ENCODE measurements at regions not wholly inside any gene's neighbourhood (a gene's known extent, or its start where the extent isn't known, plus 50 kb on each side); places are given as distances from the start of the nearest gene placed in this dataset.

GRCh38 chrX:65831268-65831667, 163.8 kb downstream of the MSN start:
- DNase-seq: no peak
- Histone ChIP-seq H2AFZ (ENCODE audit: low read length) (no peak overlapping the region), H3K23ac (ENCODE audit: insufficient read length, low read depth, low read length) (no peak overlapping the region), H4K8ac (replicated peaks; ENCODE audit: insufficient read length, low read depth, low read length) (no peak overlapping the region), H3K18ac (ENCODE audit: insufficient read length, low read depth, low read length) (no peak overlapping the region), H3K9ac (ENCODE audit: extremely low read depth, insufficient read length, low read length) (no peak overlapping the region), H3K4ac (ENCODE audit: low read depth, low read length) (no peak overlapping the region), H3K14ac (ENCODE audit: insufficient read depth, low read length) (no peak overlapping the region), H4K5ac (ENCODE audit: insufficient read length, low read depth, low read length) (no peak overlapping the region), H3K27ac (ENCODE audit: insufficient read length, low read depth, low read length) (no peak overlapping the region), H2BK15ac (ENCODE audit: low read depth, low read length) (no peak overlapping the region), H2BK12ac (ENCODE audit: insufficient read length, low read depth, low read length) (no peak overlapping the region), H3K79me1 (ENCODE audit: insufficient read depth, low read depth, low read length, poor library complexity, severe bottlenecking) (no peaks in the 10 kb centered on the region), H3K27me3 (ENCODE audit: insufficient read depth, low read length) (no peaks in the 10 kb centered on the region), H3T11ph (ENCODE audit: low read length) (no peak overlapping the region), H3K9me3 (ENCODE audit: control insufficient read depth, low read depth, low read length) (no peaks in the 10 kb centered on the region), H3K79me2 (ENCODE audit: insufficient read depth, low read length) (no peaks in the 10 kb centered on the region), H2AK5ac (ENCODE audit: insufficient read length, low read length) (no peak overlapping the region), H4K91ac (ENCODE audit: insufficient read length, low read depth, low read length) (no peak overlapping the region), H4K20me1 (ENCODE audit: control insufficient read depth, insufficient read depth, insufficient read length) (no peaks in the 10 kb centered on the region), H3K56ac (ENCODE audit: insufficient read length, low read depth, low read length) (no peak overlapping the region), H2BK120ac (ENCODE audit: low read depth, low read length, poor library complexity, severe bottlenecking) (no peak overlapping the region), H3K23me2 (ENCODE audit: insufficient read length, low read depth, low read length, poor library complexity, severe bottlenecking) (no peaks in the 10 kb centered on the region), H3K4me2 (ENCODE audit: insufficient read depth, insufficient read length, low read length) (no peak overlapping the region), H2BK5ac (ENCODE audit: insufficient read length, low read length) (no peak overlapping the region), H3K4me1 (ENCODE audit: insufficient read depth, low read length) (no peaks in the 10 kb centered on the region), H2BK20ac (ENCODE audit: low read depth, low read length, poor library complexity, severe bottlenecking) (no peak overlapping the region)
- no peak overlapping the region for H3K27ac Mint-ChIP-seq
- peaks cover 55 to 56% of the 10 kb centered on the region in 2 experiments for H3K9me3 Mint-ChIP-seq
- H3K36me3 Mint-ChIP-seq (ENCODE audit: insufficient read depth in 1 of 3, low read depth in 3 of 3): peaks cover 0 to under 1% (median 0%) of the 10 kb centered on the region in 3 experiments; a peak in 3 of 7 replicates
- WGBS (ENCODE audit: extremely low coverage, insufficient read length, low lambda C conversion rate): no CpG with 5 or more reads among the region's 2 CpGs
- H3K4me3 Mint-ChIP-seq: no peak overlapping the region
- peaks cover 4 to 9% of the 10 kb centered on the region in 2 experiments; a peak in 3 of 4 replicates for H3K4me1 Mint-ChIP-seq
- TF ChIP-seq CTCF (conservative IDR thresholded peaks at IDR 0.05): no peak
- no peaks in the 10 kb centered on the region; the same call in 1 of the 2 replicates for H3K27me3 Mint-ChIP-seq (ENCODE audit: low read depth)
